HepG2 (cell line): ENCODE measurements at regions not wholly inside any gene's neighbourhood (a gene's known extent, or its start where the extent isn't known, plus 50 kb on each side); places are given as distances from the start of the nearest gene placed in this dataset.

Experiments used
- ATAC-seq: fragments of 200-7000 bp; cut with Tn5 transposase; 3 replicates; pipeline ENCODE4 v1.9.1; 2020; ENCODE audit warnings: mild to moderate bottlenecking, moderate library complexity
- BruUV-seq: library from RNA; stranded (reverse); fragments of 400-500 nt; replicated peaks from 2 replicates; lab custom pipeline; 2021; lab: Mats Ljungman, UMichigan
- CTCF ChIA-PET: fragments of 300-600 bp; formaldehyde crosslinking; extraction: SDS; loops from one replicate; lab custom pipeline; 2021; ENCODE audit warnings: low total read pairs, inconsistent platforms, low intra/inter-chr PET ratio; lab: Yijun Ruan, JAX
- POLR2A ChIA-PET: fragments of 350-600 bp; sonication (Branson Sonifier 250); formaldehyde crosslinking; loops from one replicate; lab custom pipeline; 2020; ENCODE audit warnings: antibody characterized with exemption, inconsistent platforms; lab: Yijun Ruan, JAX
- DNase-seq: peaks from one replicate; pipeline ENCODE4 v3.0.0-alpha.2; 2015; ENCODE audit warnings: low spot score
- FAIRE-seq: peaks from 3 replicates; lab custom pipeline; 2011; peaks lifted over from hg19 to GRCh38; lab: Jason Lieb, UNC
- H2AFZ ChIP-seq: one replicate; pipeline ENCODE4 v1.6.1; 2011; ENCODE audit warnings: low read length, inconsistent platforms
- H3K27ac ChIP-seq: fragments of 300-600 bp; 3 replicates; pipeline ENCODE4 v1.8.0; 2011; ENCODE audit warnings: mixed run types, mild to moderate bottlenecking, mixed read lengths, low read length, inconsistent platforms; ENCODE audit not compliant: insufficient read depth; ENCODE audit errors: extremely low read length
- H3K27me3 ChIP-seq, 2 experiments: fragments of 200-600 bp in 1 of 2; 2 replicates in 1 of 2; 3 replicates in 1 of 2; pipeline versions ENCODE4 v1.6.0 to v1.8.0; 2011; ENCODE audit warnings: low read length in 2 of 2, mild to moderate bottlenecking in 2 of 2, moderate library complexity in 2 of 2, inconsistent platforms in 1 of 2; ENCODE audit not compliant: insufficient read depth in 2 of 2, control insufficient read depth in 1 of 2
- H3K36me3 ChIP-seq, 2 experiments: fragments of 200-600 bp in 1 of 2; replicated peaks in 1 of 2; 2 replicates in 1 of 2; 3 replicates in 1 of 2; pipeline versions ENCODE4 v1.5.1 to v1.8.0; 2011; ENCODE audit warnings: low read length in 2 of 2, inconsistent platforms in 1 of 2; ENCODE audit not compliant: insufficient read depth in 2 of 2, control insufficient read depth in 1 of 2
- H3K4me1 ChIP-seq: 2 replicates; pipeline ENCODE4 v1.5.1; 2012; ENCODE audit warnings: low read length, inconsistent platforms; ENCODE audit not compliant: insufficient read depth
- H3K4me2 ChIP-seq: 2 replicates; pipeline ENCODE4 v1.6.0; 2011; ENCODE audit warnings: low read depth, low read length, inconsistent platforms
- H3K4me3 ChIP-seq, 3 experiments: fragments of 200-600 bp in 1 of 3; sonication (generic), shearing (Covaris generic) in 1 of 3; replicated peaks in 1 of 3; 2 replicates each; pipeline ENCODE4 v1.5.1; 2011 to 2016; ENCODE audit warnings: low read length in 3 of 3, inconsistent platforms in 2 of 3, low read depth in 2 of 3, mild to moderate bottlenecking in 2 of 3, control low read depth in 1 of 3, mixed read lengths in 1 of 3; ENCODE audit not compliant: insufficient read depth in 1 of 3
- H3K79me2 ChIP-seq: one replicate; pipeline ENCODE4 v1.6.1; 2011; ENCODE audit warnings: low read length, inconsistent platforms; ENCODE audit not compliant: insufficient read depth
- H3K9ac ChIP-seq: 2 replicates; pipeline ENCODE4 v1.6.0; 2011; ENCODE audit warnings: mild to moderate bottlenecking, low read depth, low read length, inconsistent platforms; ENCODE audit not compliant: insufficient read depth
- H3K9me3 ChIP-seq: 2 replicates; pipeline ENCODE4 v1.5.1; 2012; ENCODE audit warnings: mild to moderate bottlenecking, low read length
- H4K20me1 ChIP-seq: 2 replicates; pipeline ENCODE4 v1.6.0; 2011; ENCODE audit warnings: inconsistent platforms, mild to moderate bottlenecking, low read length, moderate library complexity; ENCODE audit not compliant: insufficient read depth
- DMAP1 ChIP-seq: IDR thresholded peaks from 2 replicates; pipeline ENCODE4 v1.6.1; 2016
- EEA1 ChIP-seq: sonication (generic); formaldehyde crosslinking; IDR thresholded peaks from 2 replicates; pipeline ENCODE4 v1.5.1; 2020; ENCODE audit warnings: mild to moderate bottlenecking, missing genetic modification reagents, borderline replicate concordance
- EED ChIP-seq: sonication (generic); formaldehyde crosslinking; IDR thresholded peaks from 2 replicates; pipeline ENCODE4 v1.5.0; 2020; ENCODE audit warnings: mild to moderate bottlenecking, missing genetic modification reagents
- EP300 ChIP-seq, 3 experiments: sonication (generic) in 1 of 3; formaldehyde crosslinking in 1 of 3; IDR thresholded peaks; 2 replicates each; pipeline versions ENCODE4 v1.5.1 to v1.6.1; 2011 to 2020; ENCODE audit warnings: low read depth in 2 of 3, low read length in 2 of 3, borderline replicate concordance in 1 of 3, improper control_type of control experiment in 1 of 3, mild to moderate bottlenecking in 1 of 3, missing genetic modification reagents in 1 of 3, moderate library complexity in 1 of 3
- HDAC1 ChIP-seq: sonication (generic); formaldehyde crosslinking; IDR thresholded peaks from 2 replicates; pipeline ENCODE4 v1.5.1; 2020; ENCODE audit warnings: mild to moderate bottlenecking, missing genetic modification reagents
- HDAC2 ChIP-seq: sonication (generic); formaldehyde crosslinking; IDR thresholded peaks from 2 replicates; pipeline ENCODE4 v1.4.0; 2020; ENCODE audit warnings: missing genetic modification reagents
- HMG20A ChIP-seq: IDR thresholded peaks from 2 replicates; pipeline ENCODE4 v1.6.1; 2016; ENCODE audit warnings: borderline replicate concordance
- KDM2A ChIP-seq: sonication (generic); formaldehyde crosslinking; IDR thresholded peaks from 2 replicates; pipeline ENCODE4 v1.4.0; 2020; ENCODE audit warnings: low read depth, missing genetic modification reagents, borderline replicate concordance
- LCORL ChIP-seq, 2 experiments: fragments of 450-650 bp in 1 of 2; sonication (generic) in 1 of 2; formaldehyde crosslinking in 1 of 2; IDR thresholded peaks; 2 replicates each; pipeline versions ENCODE4 v1.5.0 to v1.6.1; 2017 to 2020; ENCODE audit warnings: antibody characterized with exemption in 1 of 2, missing genetic modification reagents in 1 of 2
- MAFF ChIP-seq: IDR thresholded peaks from 2 replicates; pipeline ENCODE4 v1.6.1; 2011; ENCODE audit warnings: low read depth, low read length, improper control_type of control experiment
- NCOR1 ChIP-seq: fragments of 200-600 bp; sonication (generic); IDR thresholded peaks from 2 replicates; pipeline ENCODE4 v1.7.0; 2017; ENCODE audit warnings: antibody characterized with exemption, low read length, borderline replicate concordance
- PPARG ChIP-seq: conservative IDR thresholded peaks from 2 replicates; pipeline ENCODE4 v1.6.1; 2016; ENCODE audit warnings: missing biosample characterization, missing genetic modification reagents
- SPEN ChIP-seq: sonication (generic); formaldehyde crosslinking; IDR thresholded peaks from 2 replicates; pipeline ENCODE4 v1.5.1; 2020; ENCODE audit warnings: low read depth, mild to moderate bottlenecking, missing genetic modification reagents
- TCF7 ChIP-seq: sonication (generic); IDR thresholded peaks from 2 replicates; pipeline ENCODE4 v1.6.1; 2016; ENCODE audit warnings: antibody characterized with exemption, low read depth
- TFDP1 ChIP-seq: IDR thresholded peaks from 2 replicates; pipeline ENCODE4 v1.6.1; 2016; ENCODE audit warnings: missing compliant biosample characterization, missing genetic modification reagents, borderline replicate concordance
- ZFX ChIP-seq: sonication (generic); formaldehyde crosslinking; IDR thresholded peaks from 2 replicates; pipeline ENCODE4 v1.4.0; 2020; ENCODE audit warnings: mild to moderate bottlenecking, low read depth, missing genetic modification reagents, moderate library complexity
- ZHX1 ChIP-seq: sonication (generic); formaldehyde crosslinking; IDR thresholded peaks from 2 replicates; pipeline ENCODE4 v1.8.1; 2022; ENCODE audit warnings: low read depth, mild to moderate bottlenecking, missing genetic modification reagents
- ZNF143 ChIP-seq: sonication (generic); formaldehyde crosslinking; IDR thresholded peaks from 2 replicates; pipeline ENCODE4 v1.4.0; 2020; ENCODE audit warnings: missing genetic modification reagents
- ZNF530 ChIP-seq: sonication (generic); formaldehyde crosslinking; IDR thresholded peaks from 2 replicates; pipeline ENCODE4 v1.5.0; 2020; ENCODE audit warnings: low read depth, mild to moderate bottlenecking, missing genetic modification reagents
- ZNF549 ChIP-seq: sonication (generic); formaldehyde crosslinking; IDR thresholded peaks from 2 replicates; pipeline ENCODE4 v1.5.0; 2020; ENCODE audit warnings: missing genetic modification reagents
- ZNF740 ChIP-seq: sonication (generic); formaldehyde crosslinking; IDR thresholded peaks from 2 replicates; pipeline ENCODE4 v1.4.0; 2020; ENCODE audit warnings: missing genetic modification reagents
- WGBS: methylation state at CpG from one replicate; pipeline ENCODE4 v1.1.6; 2017; ENCODE audit warnings: low lambda C conversion rate; 5-methylcytosine and 5-hydroxymethylcytosine counted together
- in situ Hi-C: cut with HindIII; loops from 2 replicates; pipeline ENCODE4 v1.10.0; 2017; ENCODE audit warnings: low pct_unique_long_range_greater_than_20kb; ENCODE audit not compliant: extremely low pct_ligation_motif_present
- intact Hi-C: fragments of 100-400 bp; cut with micrococcal nuclease; formaldehyde crosslinking; loops from one replicate; pipeline ENCODE4 v1.10.0; 2022; ENCODE audit not compliant: unreplicated experiment

- H3K27me3 ChIP-seq: no peaks in the 10 kb centered on the region; a peak in 1 of 5 replicates
- BruUV-seq: no TSS peak
- ATAC-seq: peak; percentile 60
- peaks cover 61% of the 10 kb centered on the region for H3K4me1 ChIP-seq
- H4K20me1 ChIP-seq: no peaks in the 10 kb centered on the region
- in situ Hi-C loops: no loop called here
- H3K4me3 ChIP-seq: peak overlapping the region; percentile 58 to 96 (median 60)
- H3K36me3 ChIP-seq: no peaks in the 10 kb centered on the region
- peak overlapping the region; percentile 100 for H3K27ac ChIP-seq
- peak overlapping the region; percentile 97 for H3K9ac ChIP-seq
- no peak overlapping the region for H2AFZ ChIP-seq
- peak; percentile 73 for DNase-seq
- no peak for FAIRE-seq
- peaks cover 15% of the 10 kb centered on the region for H3K79me2 ChIP-seq
- WGBS: 33% methylated on average over 1 of the region's 3 CpGs
- H3K4me2 ChIP-seq: peak overlapping the region; percentile 100
- CTCF ChIA-PET: interaction anchor here (0.9 kb wide), 1 partner anchor 31 kb away, joined by 4 read pairs; no protein-coding TSS in a partner anchor
- no peaks in the 10 kb centered on the region for H3K9me3 ChIP-seq
- POLR2A ChIA-PET: interaction anchor here (1.1 to 5.2 kb wide), 11 partner anchors 12 to 91 kb away, joined by 3 to 132 read pairs (median 14); partner anchors contain the start of gene CXXC5
- intact Hi-C loops: loop anchor here (5.0 kb wide), 1 partner anchor 37 kb away; no protein-coding TSS in a partner anchor
- TF ChIP-seq ZNF143 (CRISPR knock-in tag): peak; percentile 80
- peak; percentile 25; the same call in 1 of the 2 replicates for TF ChIP-seq HDAC2 (CRISPR knock-in tag)
- no peak for TF ChIP-seq ZNF549 (CRISPR knock-in tag)
- peak; percentile 12; the same call in 1 of the 2 replicates for TF ChIP-seq TFDP1 (CRISPR knock-in tag)
- peak; percentile 25; the same call in 1 of the 2 replicates for TF ChIP-seq PPARG
- no peak for TF ChIP-seq HDAC1 (CRISPR knock-in tag)
- no peak for TF ChIP-seq HMG20A (CRISPR knock-in tag)
- 0 out of 2 replicates have a peak, but pooled peaks have one; percentile 9 for TF ChIP-seq NCOR1
- TF ChIP-seq LCORL (IDR thresholded peaks at IDR 0.05): no peak
- TF ChIP-seq LCORL (CRISPR knock-in tag; IDR thresholded peaks at IDR 0.05): 0 out of 2 replicates have a peak, but pooled peaks have one; percentile 12
- TF ChIP-seq SPEN (CRISPR knock-in tag): peak; percentile 12; the same call in 1 of the 2 replicates
- TF ChIP-seq DMAP1 (CRISPR knock-in tag): 0 out of 2 replicates have a peak, but pooled peaks have one; percentile 10
- TF ChIP-seq KDM2A (CRISPR knock-in tag): no peak
- 0 out of 2 replicates have a peak, but pooled peaks have one; percentile 4 for TF ChIP-seq EEA1 (CRISPR knock-in tag)
- no peak for TF ChIP-seq EED (CRISPR knock-in tag)
- TF ChIP-seq ZNF740 (CRISPR knock-in tag): 0 out of 2 replicates have a peak, but pooled peaks have one; percentile 19
- 0 out of 2 replicates have a peak, but pooled peaks have one; percentile 48 for TF ChIP-seq ZHX1 (CRISPR knock-in tag)
- TF ChIP-seq EP300 (IDR thresholded peaks at IDR 0.05; ENCODE audit: low read depth in 2 of 2, low read length in 2 of 2): peak in 1 of 2 experiments; percentile 35; a peak in 1 of 4 replicates
- TF ChIP-seq EP300 (CRISPR knock-in tag; IDR thresholded peaks at IDR 0.05; ENCODE audit: borderline replicate concordance): no peak
- TF ChIP-seq MAFF: no peak
- peak; percentile 10; the same call in 1 of the 2 replicates for TF ChIP-seq ZFX (CRISPR knock-in tag)
- peak; percentile 67; the same call in 1 of the 2 replicates for TF ChIP-seq TCF7
- 0 out of 2 replicates have a peak, but pooled peaks have one; percentile 15 for TF ChIP-seq ZNF530
These were observed 61.1 kb upstream of the PSD2 start for GRCh38 chr5:139734539-139734916.
